ENCODE measurements at regions not wholly inside any gene's neighbourhood (a gene's known extent, or its start where the extent isn't known, plus 50 kb on each side); places are given as distances from the start of the nearest gene placed in this dataset.

DNA sequence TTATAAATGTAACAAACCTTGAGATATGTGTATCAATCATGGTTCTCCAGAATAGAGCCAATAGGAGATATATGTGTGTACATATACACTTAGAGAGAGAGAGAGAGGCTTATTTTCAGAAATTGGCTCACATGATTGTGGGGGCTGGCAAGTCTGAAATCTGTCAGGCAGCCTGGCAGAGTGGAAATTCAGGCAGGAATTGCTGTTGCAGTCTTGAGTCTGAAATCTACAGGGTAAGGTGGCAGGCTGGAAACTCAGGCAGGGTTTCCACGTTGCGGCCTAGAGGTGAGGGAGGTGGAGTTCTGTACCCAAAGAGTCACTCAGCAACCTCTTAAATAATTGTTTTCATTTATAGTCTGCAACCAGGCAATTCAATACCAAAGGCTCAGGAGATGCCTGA is 218.4 kb downstream of the B3GLCT start:
- Histone ChIP-seq H4K8ac (ENCODE audit: extremely low read depth, insufficient read depth, low read length) (no peak overlapping the region), H2BK120ac (replicated peaks; ENCODE audit: low read depth, low read length) (no peak overlapping the region), H3K4me1 (replicated peaks in 1 of 4; ENCODE audit: control insufficient read depth in 3 of 4, insufficient read depth in 4 of 4, low read length in 3 of 4) (no peaks in the 10 kb centered on the region), H3K79me1 (ENCODE audit: low read depth, low read length) (no peaks in the 10 kb centered on the region), H3K14ac (ENCODE audit: insufficient read length) (no peak overlapping the region), H3K18ac (ENCODE audit: extremely low read depth, low read length) (no peak overlapping the region), H3K23me2 (ENCODE audit: low read depth, low read length) (no peaks in the 10 kb centered on the region), H3K27me3 (replicated peaks in 1 of 4; ENCODE audit: control insufficient read depth in 3 of 4, extremely low read depth in 1 of 4, insufficient read depth in 3 of 4, low read length in 3 of 4) (no peaks in the 10 kb centered on the region), H2BK5ac (ENCODE audit: low read depth, low read length) (no peak overlapping the region), H3K79me2 (ENCODE audit: control insufficient read depth in 1 of 2, insufficient read depth in 2 of 2, low read length in 2 of 2) (no peaks in the 10 kb centered on the region), H3K23ac (ENCODE audit: insufficient read length) (no peak overlapping the region), H3K4ac (replicated peaks; ENCODE audit: insufficient read length, low read depth, low read length) (no peak overlapping the region), H3K36me3 (ENCODE audit: control insufficient read depth in 2 of 4, insufficient read depth in 4 of 4, low read length in 3 of 4) (no peaks in the 10 kb centered on the region), H4K91ac (replicated peaks; ENCODE audit: insufficient read length, low read length) (no peak overlapping the region), H3K9ac (replicated peaks in 1 of 4; ENCODE audit: extremely low read depth in 1 of 4, low read depth in 3 of 4, low read length in 3 of 4) (no peak overlapping the region), H2AK5ac (ENCODE audit: low read depth, low read length) (no peak overlapping the region), H3K27ac (ENCODE audit: low read depth, low read length) (no peak overlapping the region), H3K56ac (replicated peaks; ENCODE audit: insufficient read length, low read depth, low read length) (no peak overlapping the region), H3K4me2 (ENCODE audit: insufficient read depth in 1 of 2, low read depth in 2 of 2, low read length in 2 of 2) (no peak overlapping the region), H2BK15ac (ENCODE audit: low read length) (no peak overlapping the region), H2BK20ac (ENCODE audit: low read length) (no peak overlapping the region), H2AFZ (ENCODE audit: low read length) (no peak overlapping the region), H3K4me3 (ENCODE audit: extremely low read depth in 1 of 4, insufficient read depth in 2 of 4, low read depth in 3 of 4, low read length in 4 of 4) (no peak overlapping the region), H2BK12ac (ENCODE audit: low read depth, low read length) (no peak overlapping the region), H4K20me1 (replicated peaks in 1 of 2; ENCODE audit: control insufficient read depth in 1 of 2, insufficient read depth in 2 of 2, low read length in 2 of 2) (no peaks in the 10 kb centered on the region), H4K5ac (ENCODE audit: insufficient read length, low read depth, low read length) (no peak overlapping the region), H3K9me3 (ENCODE audit: insufficient read depth in 2 of 2, low read depth in 1 of 2, low read length in 1 of 2) (no peaks in the 10 kb centered on the region)
- FAIRE-seq (no peak), DNase-seq (ENCODE audit: low read depth in 1 of 2, low spot score in 2 of 2) (no peak)
- 100% methylated on average over 2 of the region's 2 CpGs; no CpG with 5 or more reads in 1 of the 2 experiments for WGBS, 2 experiments (ENCODE audit: extremely low coverage in 1 of 2, insufficient coverage in 1 of 2, insufficient read length in 1 of 2, insufficient replicate concordance in 2 of 2, low coverage in 1 of 2, low lambda C conversion rate in 2 of 2, missing lambda C conversion rate in 1 of 2)
- ChIA-PET CTCF (ENCODE audit: partially characterized antibody) (interaction anchor here (1.0 kb wide), 1 partner anchor 9 kb away, joined by 4 read pairs; no protein-coding TSS in a partner anchor), POLR2A (ENCODE audit: partially characterized antibody) (no interaction called here)
- no peak for TF ChIP-seq RFX5 (IDR thresholded peaks at IDR 0.05; ENCODE audit: borderline replicate concordance, low read depth, low read length)
- no peak for TF ChIP-seq MAFK (IDR thresholded peaks at IDR 0.05; ENCODE audit: low read depth, low read length)
- no peak for TF ChIP-seq RBBP5 (IDR thresholded peaks at IDR 0.05; ENCODE audit: borderline replicate concordance, low read depth, low read length)
- no peak for TF ChIP-seq TAF1 (IDR thresholded peaks at IDR 0.05; ENCODE audit: low read depth, low read length)
- TF ChIP-seq CREB1 (IDR thresholded peaks at IDR 0.05): no peak
- TF ChIP-seq TCF12 (IDR thresholded peaks at IDR 0.05; ENCODE audit: low read depth, low read length): no peak
- no peak for TF ChIP-seq YY1 (IDR thresholded peaks at IDR 0.05; ENCODE audit: low read depth, low read length)
- no peak for TF ChIP-seq TBP (IDR thresholded peaks at IDR 0.05; ENCODE audit: low read depth, low read length)
- TF ChIP-seq SP1 (IDR thresholded peaks at IDR 0.05; ENCODE audit: low read depth, low read length): no peak
- TF ChIP-seq GTF2F1 (IDR thresholded peaks at IDR 0.05; ENCODE audit: borderline replicate concordance, low read depth, low read length): no peak
- TF ChIP-seq, protein P1, sequence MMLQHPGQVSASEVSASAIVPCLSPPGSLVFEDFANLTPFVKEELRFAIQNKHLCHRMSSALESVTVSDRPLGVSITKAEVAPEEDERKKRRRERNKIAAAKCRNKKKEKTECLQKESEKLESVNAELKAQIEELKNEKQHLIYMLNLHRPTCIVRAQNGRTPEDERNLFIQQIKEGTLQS (IDR thresholded peaks at IDR 0.05; ENCODE audit: insufficient read depth, low read depth, low read length): no peak
- no peak for TF ChIP-seq ASH2L (IDR thresholded peaks at IDR 0.05; ENCODE audit: low read length)
- TF ChIP-seq HDAC2 (IDR thresholded peaks at IDR 0.05; ENCODE audit: borderline replicate concordance in 1 of 2, low read depth in 2 of 2, low read length in 2 of 2): no peak
